ENCODE measurements at regions not wholly inside any gene's neighbourhood (a gene's known extent, or its start where the extent isn't known, plus 50 kb on each side); places are given as distances from the start of the nearest gene placed in this dataset.

GRCh38 chr7:155992538-155992937 lies 180.3 kb upstream of the SHH start:
- H3K4me3 ChIP-seq (replicated peaks in 1 of 2; ENCODE audit: low read depth in 2 of 2, low read length in 2 of 2), result no peak overlapping the region
- DNase-seq (ENCODE audit: low read depth in 2 of 2), result no peak
- TF ChIP-seq CTCF (IDR thresholded peaks at IDR 0.05; ENCODE audit: low read depth, low read length), result no peak

- TF ChIP-seq CTCF (IDR thresholded peaks at IDR 0.05; ENCODE audit: low read depth, low read length), result no peak
- DNase-seq (ENCODE audit: low read depth in 2 of 2), result no peak
- H3K4me3 ChIP-seq (replicated peaks in 1 of 2; ENCODE audit: low read depth in 2 of 2, low read length in 2 of 2), result no peak overlapping the region
Observed at GRCh38 chr7:155992107-155992506, 179.8 kb upstream of the SHH start.

- no peak for TF ChIP-seq CTCF (IDR thresholded peaks at IDR 0.05; ENCODE audit: low read depth, low read length)
- H3K4me3 ChIP-seq (replicated peaks in 1 of 2; ENCODE audit: low read depth in 2 of 2, low read length in 2 of 2), result no peak overlapping the region
- no peak for DNase-seq (ENCODE audit: low read depth in 2 of 2)
Observed at GRCh38 chr7:155991470-155991869, 179.2 kb upstream of the SHH start.

- no peak for DNase-seq (ENCODE audit: low read depth in 2 of 2)
- no peak overlapping the region for H3K4me3 ChIP-seq (replicated peaks in 1 of 2; ENCODE audit: low read depth in 2 of 2, low read length in 2 of 2)
- no peak for TF ChIP-seq CTCF (IDR thresholded peaks at IDR 0.05; ENCODE audit: low read depth, low read length)
Observed at GRCh38 chr7:155988416-155988815, 176.2 kb upstream of the SHH start.

GRCh38 chr7:155987681-155988235 lies 175.5 kb upstream of the SHH start:
- DNase-seq (ENCODE audit: low read depth in 2 of 2), result no peak
- no peak for TF ChIP-seq CTCF (IDR thresholded peaks at IDR 0.05; ENCODE audit: low read depth, low read length)
- no peak overlapping the region for H3K4me3 ChIP-seq (replicated peaks in 1 of 2; ENCODE audit: low read depth in 2 of 2, low read length in 2 of 2)

GRCh38 chr7:155986497-155987160 lies 174.4 kb upstream of the SHH start:
- DNase-seq (ENCODE audit: low read depth in 2 of 2), result no peak
- no peak for TF ChIP-seq CTCF (IDR thresholded peaks at IDR 0.05; ENCODE audit: low read depth, low read length)

More at GRCh38 chr7:155986497-155987160, 174.4 kb upstream of the SHH start:
- no peak overlapping the region for H3K4me3 ChIP-seq (replicated peaks in 1 of 2; ENCODE audit: low read depth in 2 of 2, low read length in 2 of 2)
